ENCODE measurements at regions not wholly inside any gene's neighbourhood (a gene's known extent, or its start where the extent isn't known, plus 50 kb on each side); places are given as distances from the start of the nearest gene placed in this dataset.

- TF ChIP-seq CTCF (IDR thresholded peaks at IDR 0.05; ENCODE audit: low read length) (no peak), EZH2 (IDR thresholded peaks at IDR 0.05; ENCODE audit: borderline replicate concordance, low read length) (no peak)
Measured at GRCh38 chr5:133760532-133760931, 148.2 kb upstream of the FSTL4 start.

All from OCI-LY1 (cell line).